NB4 (cell line): ENCODE measurements at regions not wholly inside any gene's neighbourhood (a gene's known extent, or its start where the extent isn't known, plus 50 kb on each side); places are given as distances from the start of the nearest gene placed in this dataset.

Experiments used
- POLR2A ChIP-seq: IDR thresholded peaks from 2 replicates; pipeline ENCODE4 v1.6.1; 2011; ENCODE audit warnings: mild to moderate bottlenecking; ENCODE audit not compliant: insufficient read length; ENCODE audit errors: extremely low read depth
- TF ChIP-seq, protein P1 (sequence below): IDR thresholded peaks from one replicate; pipeline ENCODE4 v1.5.1; 2012; ENCODE audit warnings: low read depth, low read length
- TF ChIP-seq, protein P2 (sequence below): IDR thresholded peaks from 2 replicates; pipeline ENCODE4 v1.6.1; 2011; ENCODE audit warnings: low read depth, low read length

DNA sequence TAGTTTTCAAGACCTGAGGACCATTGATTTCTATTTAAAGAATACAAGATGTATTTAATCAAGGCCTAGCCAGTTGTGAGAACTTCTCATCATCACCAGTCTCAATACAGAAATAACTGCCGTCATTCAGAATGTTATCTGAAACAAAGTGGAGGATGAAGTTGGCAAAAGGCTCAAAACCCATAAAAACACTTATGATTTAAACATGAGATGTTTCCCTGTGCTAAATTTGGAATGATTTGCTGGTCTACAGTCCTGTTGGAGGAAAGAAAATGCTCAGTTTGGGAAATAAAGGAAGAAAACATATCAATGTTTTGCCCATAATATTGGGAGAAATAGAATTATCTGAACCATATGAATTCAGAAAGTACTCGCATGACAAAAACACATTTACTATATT, 192.2 kb downstream of the ADGRA3 start:
- TF ChIP-seq, protein P1, sequence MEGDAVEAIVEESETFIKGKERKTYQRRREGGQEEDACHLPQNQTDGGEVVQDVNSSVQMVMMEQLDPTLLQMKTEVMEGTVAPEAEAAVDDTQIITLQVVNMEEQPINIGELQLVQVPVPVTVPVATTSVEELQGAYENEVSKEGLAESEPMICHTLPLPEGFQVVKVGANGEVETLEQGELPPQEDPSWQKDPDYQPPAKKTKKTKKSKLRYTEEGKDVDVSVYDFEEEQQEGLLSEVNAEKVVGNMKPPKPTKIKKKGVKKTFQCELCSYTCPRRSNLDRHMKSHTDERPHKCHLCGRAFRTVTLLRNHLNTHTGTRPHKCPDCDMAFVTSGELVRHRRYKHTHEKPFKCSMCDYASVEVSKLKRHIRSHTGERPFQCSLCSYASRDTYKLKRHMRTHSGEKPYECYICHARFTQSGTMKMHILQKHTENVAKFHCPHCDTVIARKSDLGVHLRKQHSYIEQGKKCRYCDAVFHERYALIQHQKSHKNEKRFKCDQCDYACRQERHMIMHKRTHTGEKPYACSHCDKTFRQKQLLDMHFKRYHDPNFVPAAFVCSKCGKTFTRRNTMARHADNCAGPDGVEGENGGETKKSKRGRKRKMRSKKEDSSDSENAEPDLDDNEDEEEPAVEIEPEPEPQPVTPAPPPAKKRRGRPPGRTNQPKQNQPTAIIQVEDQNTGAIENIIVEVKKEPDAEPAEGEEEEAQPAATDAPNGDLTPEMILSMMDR: no peak
- TF ChIP-seq POLR2A: no peak
- TF ChIP-seq, protein P2, sequence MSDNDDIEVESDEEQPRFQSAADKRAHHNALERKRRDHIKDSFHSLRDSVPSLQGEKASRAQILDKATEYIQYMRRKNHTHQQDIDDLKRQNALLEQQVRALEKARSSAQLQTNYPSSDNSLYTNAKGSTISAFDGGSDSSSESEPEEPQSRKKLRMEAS: no peak
